ENCODE measurements at regions not wholly inside any gene's neighbourhood (a gene's known extent, or its start where the extent isn't known, plus 50 kb on each side); places are given as distances from the start of the nearest gene placed in this dataset.

DNA sequence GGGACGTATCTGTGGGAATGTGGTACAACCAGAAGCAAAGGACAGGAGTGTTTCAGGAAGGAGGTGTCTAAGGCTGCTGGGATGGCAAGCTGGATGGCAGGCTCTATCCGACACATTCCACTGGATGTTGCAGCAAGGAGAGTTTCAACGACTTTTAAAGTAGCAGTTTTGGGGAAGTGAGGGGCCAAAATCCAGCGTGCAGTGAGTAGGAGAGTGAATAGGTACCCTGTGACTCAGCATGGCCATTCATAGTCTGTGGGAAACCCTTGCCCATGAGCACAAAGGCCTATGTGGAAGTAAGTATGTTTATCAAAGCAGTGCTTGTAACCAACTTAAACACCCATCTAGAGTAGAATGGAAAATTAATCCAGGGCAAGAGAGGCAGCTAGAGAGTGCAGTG is 664.7 kb downstream of the ACTL7B start:
- TF ChIP-seq, protein P1, sequence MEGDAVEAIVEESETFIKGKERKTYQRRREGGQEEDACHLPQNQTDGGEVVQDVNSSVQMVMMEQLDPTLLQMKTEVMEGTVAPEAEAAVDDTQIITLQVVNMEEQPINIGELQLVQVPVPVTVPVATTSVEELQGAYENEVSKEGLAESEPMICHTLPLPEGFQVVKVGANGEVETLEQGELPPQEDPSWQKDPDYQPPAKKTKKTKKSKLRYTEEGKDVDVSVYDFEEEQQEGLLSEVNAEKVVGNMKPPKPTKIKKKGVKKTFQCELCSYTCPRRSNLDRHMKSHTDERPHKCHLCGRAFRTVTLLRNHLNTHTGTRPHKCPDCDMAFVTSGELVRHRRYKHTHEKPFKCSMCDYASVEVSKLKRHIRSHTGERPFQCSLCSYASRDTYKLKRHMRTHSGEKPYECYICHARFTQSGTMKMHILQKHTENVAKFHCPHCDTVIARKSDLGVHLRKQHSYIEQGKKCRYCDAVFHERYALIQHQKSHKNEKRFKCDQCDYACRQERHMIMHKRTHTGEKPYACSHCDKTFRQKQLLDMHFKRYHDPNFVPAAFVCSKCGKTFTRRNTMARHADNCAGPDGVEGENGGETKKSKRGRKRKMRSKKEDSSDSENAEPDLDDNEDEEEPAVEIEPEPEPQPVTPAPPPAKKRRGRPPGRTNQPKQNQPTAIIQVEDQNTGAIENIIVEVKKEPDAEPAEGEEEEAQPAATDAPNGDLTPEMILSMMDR (IDR thresholded peaks at IDR 0.05), result no peak
- TF ChIP-seq POLR2A (IDR thresholded peaks at IDR 0.05), result no peak
